ENCODE measurements at regions not wholly inside any gene's neighbourhood (a gene's known extent, or its start where the extent isn't known, plus 50 kb on each side); places are given as distances from the start of the nearest gene placed in this dataset.

GRCh38 chr1:37118790-37119189 lies 84.5 kb upstream of the GRIK3 start:
- Histone ChIP-seq H3K9me3 (no peaks in the 10 kb centered on the region), H3K4me1 (no peaks in the 10 kb centered on the region), H3K27ac (no peak overlapping the region), H3K4me3 (no peak overlapping the region), H3K27me3 (no peaks in the 10 kb centered on the region), H3K36me3 (no peaks in the 10 kb centered on the region)
- DNase-seq (ENCODE audit: extremely low spot score in 2 of 2), result no peak
- no peak for TF ChIP-seq CTCF (IDR thresholded peaks at IDR 0.05)
- TF ChIP-seq POLR2AphosphoS5 (IDR thresholded peaks at IDR 0.05; ENCODE audit: insufficient read depth in 1 of 2, low read depth in 1 of 2), result no peak
- no peak for TF ChIP-seq POLR2A (IDR thresholded peaks at IDR 0.05)
- intact Hi-C loops (cut with DNase I), result no loop called here

DNA sequence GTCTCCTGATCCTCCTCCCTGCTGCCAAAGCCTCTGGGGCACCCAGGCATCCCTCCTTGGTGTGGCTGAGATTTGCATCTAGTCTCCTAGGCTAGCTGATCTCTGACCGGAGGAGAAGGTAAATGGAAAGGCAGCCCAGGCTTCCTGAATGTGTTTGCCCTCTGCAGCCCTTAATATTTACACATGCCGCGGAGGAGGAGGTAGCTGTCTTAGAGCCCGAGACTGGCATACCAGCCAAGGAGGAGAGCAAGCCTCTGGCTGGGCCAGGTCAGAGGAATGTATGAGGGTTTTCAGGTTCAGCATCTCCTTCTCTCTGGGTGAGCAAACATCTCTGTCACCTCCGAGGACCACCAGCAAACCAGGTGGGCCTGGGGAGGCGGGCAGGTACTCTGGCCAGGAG lies 86.0 kb upstream of the GRIK3 start:
- Histone ChIP-seq H3K4me1 (no peaks in the 10 kb centered on the region), H3K9me3 (no peaks in the 10 kb centered on the region), H3K4me3 (no peak overlapping the region), H3K27me3 (no peaks in the 10 kb centered on the region), H3K36me3 (no peaks in the 10 kb centered on the region), H3K27ac (no peak overlapping the region)
- TF ChIP-seq POLR2AphosphoS5 (IDR thresholded peaks at IDR 0.05; ENCODE audit: insufficient read depth in 1 of 2, low read depth in 1 of 2) (no peak), POLR2A (IDR thresholded peaks at IDR 0.05) (no peak), CTCF (IDR thresholded peaks at IDR 0.05) (no peak)
- intact Hi-C loops (cut with DNase I), result no loop called here
- DNase-seq (ENCODE audit: extremely low spot score in 2 of 2), result no peak

DNA sequence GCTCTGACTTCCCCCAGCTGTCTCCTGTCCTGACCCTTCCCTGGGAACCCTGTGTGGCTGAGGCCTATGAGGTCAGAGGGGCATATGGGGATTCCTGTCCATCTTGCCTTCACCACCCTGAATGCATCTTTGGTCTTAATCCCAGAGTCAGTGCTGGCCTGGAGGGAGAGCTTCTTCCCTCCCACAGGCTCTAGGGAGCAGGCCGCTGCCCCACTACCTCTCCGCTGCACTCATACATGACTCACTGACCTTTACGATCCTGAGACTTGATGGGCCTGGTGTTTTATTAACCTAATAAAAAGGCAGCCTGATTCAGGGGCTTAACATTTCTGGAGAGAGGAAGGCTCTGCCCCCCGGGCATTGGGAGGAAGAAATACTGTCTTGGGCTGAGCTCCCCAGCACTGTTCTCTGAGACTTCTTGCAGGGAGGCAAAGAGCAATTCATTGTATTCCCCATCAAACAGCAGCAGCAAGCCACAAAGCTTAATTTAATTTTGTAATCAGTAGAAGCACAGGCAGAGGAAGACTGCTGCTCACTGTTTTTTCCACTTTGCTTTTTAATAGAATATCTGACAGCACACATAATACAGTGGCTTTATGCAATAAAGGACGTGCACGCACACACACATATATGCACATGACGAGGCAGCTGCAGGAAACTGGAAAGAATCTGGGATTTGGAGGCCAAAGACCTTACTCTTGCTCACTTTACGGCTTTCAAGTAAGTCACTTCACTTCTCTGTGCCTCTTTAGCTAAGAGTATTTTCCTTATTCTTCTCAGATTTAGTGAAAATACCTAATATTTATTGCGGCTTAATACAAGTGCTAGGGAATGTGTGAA lies 89.2 kb upstream of the GRIK3 start:
- H3K36me3 ChIP-seq, result no peaks in the 10 kb centered on the region
- H3K4me1 ChIP-seq, result no peaks in the 10 kb centered on the region

DNA sequence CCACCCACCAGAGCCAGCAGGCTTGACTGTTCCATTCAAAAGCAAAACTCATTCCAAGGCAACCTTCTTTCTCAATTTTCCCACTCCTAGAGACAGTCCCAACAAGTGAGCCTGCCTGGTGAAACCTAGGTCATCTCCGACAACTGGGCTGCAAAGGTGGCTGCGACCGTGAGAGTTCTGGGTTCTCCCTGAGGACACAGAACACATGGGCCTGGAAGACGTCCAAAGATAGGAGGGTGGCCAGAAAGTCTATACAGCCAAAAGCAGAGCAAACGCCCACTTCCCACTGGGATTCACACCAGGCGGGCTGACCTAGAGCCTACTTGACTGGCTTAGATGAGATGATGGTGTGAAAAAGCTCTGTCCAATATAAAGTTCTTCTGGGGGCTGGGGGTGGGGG lies 90.2 kb upstream of the GRIK3 start:
- H3K27me3 ChIP-seq, result no peaks in the 10 kb centered on the region
- DNase-seq (ENCODE audit: extremely low spot score in 2 of 2), result no peak
- H3K27ac ChIP-seq, result no peak overlapping the region
- no peaks in the 10 kb centered on the region for H3K9me3 ChIP-seq
- H3K4me1 ChIP-seq, result no peaks in the 10 kb centered on the region
- TF ChIP-seq POLR2AphosphoS5 (IDR thresholded peaks at IDR 0.05; ENCODE audit: insufficient read depth in 1 of 2, low read depth in 1 of 2) (no peak), CTCF (IDR thresholded peaks at IDR 0.05) (no peak), POLR2A (IDR thresholded peaks at IDR 0.05) (no peak)
- no peaks in the 10 kb centered on the region for H3K36me3 ChIP-seq
- no peak overlapping the region for H3K4me3 ChIP-seq
- intact Hi-C loops (cut with DNase I), result no loop called here

More for the DNA sequence above, 89.2 kb upstream of the GRIK3 start:
- H3K27ac ChIP-seq, result no peak overlapping the region
- no peaks in the 10 kb centered on the region for H3K27me3 ChIP-seq
- no peaks in the 10 kb centered on the region for H3K9me3 ChIP-seq
- H3K4me3 ChIP-seq, result no peak overlapping the region
- DNase-seq (ENCODE audit: extremely low spot score in 2 of 2), result no peak
- TF ChIP-seq CTCF (IDR thresholded peaks at IDR 0.05) (no peak), POLR2A (IDR thresholded peaks at IDR 0.05) (no peak), POLR2AphosphoS5 (IDR thresholded peaks at IDR 0.05; ENCODE audit: insufficient read depth in 1 of 2, low read depth in 1 of 2) (no peak)
- intact Hi-C loops (cut with DNase I), result no loop called here

GRCh38 chr1:37125295-37125694 lies 91.0 kb upstream of the GRIK3 start:
- intact Hi-C loops (cut with DNase I), result no loop called here
- TF ChIP-seq POLR2A (IDR thresholded peaks at IDR 0.05) (no peak), POLR2AphosphoS5 (IDR thresholded peaks at IDR 0.05; ENCODE audit: insufficient read depth in 1 of 2, low read depth in 1 of 2) (no peak), CTCF (IDR thresholded peaks at IDR 0.05) (no peak)
- Histone ChIP-seq H3K27me3 (no peaks in the 10 kb centered on the region), H3K9me3 (no peaks in the 10 kb centered on the region), H3K27ac (no peak overlapping the region), H3K4me3 (no peak overlapping the region), H3K4me1 (no peaks in the 10 kb centered on the region), H3K36me3 (no peaks in the 10 kb centered on the region)
- DNase-seq (ENCODE audit: extremely low spot score in 2 of 2), result no peak
